ENCODE measurements at regions not wholly inside any gene's neighbourhood (a gene's known extent, or its start where the extent isn't known, plus 50 kb on each side); places are given as distances from the start of the nearest gene placed in this dataset.

DNA sequence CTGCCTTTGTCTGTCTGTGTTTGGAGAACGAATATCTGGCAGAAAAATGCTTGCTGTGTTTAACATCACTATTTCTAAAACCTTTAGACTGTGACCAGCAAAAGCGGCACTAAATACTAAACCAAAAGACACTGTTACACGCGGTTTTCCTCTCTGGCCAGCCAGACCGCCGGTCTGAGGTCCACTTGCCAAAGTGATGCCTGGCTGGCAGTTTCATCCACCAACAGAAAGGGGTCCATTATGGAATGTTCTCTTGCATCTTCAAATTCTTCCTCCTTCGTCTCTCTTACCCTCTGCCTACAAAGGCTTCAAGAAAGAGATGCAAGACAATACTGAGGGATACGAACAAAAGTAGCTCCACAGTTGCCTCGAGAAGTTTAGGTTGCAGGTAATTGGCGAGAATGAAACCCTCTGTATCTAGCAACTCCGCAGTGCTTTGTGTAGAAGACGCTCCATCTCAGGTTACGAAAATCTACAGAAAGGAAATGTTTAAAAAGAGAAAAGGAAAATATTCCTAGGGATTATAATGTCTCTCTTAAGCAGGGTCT, 176.6 kb downstream of the TRIM27 start:
- H3K36me3 ChIP-seq, result no peaks in the 10 kb centered on the region
- H3K27ac ChIP-seq, result no peak overlapping the region
- H3K4me1 ChIP-seq, result no peaks in the 10 kb centered on the region
- H3K9me3 ChIP-seq, result no peaks in the 10 kb centered on the region
- no peak overlapping the region for H3K4me3 ChIP-seq
- intact Hi-C loops (cut with DNase I), result no loop called here
- no peak for DNase-seq (ENCODE audit: extremely low spot score in 2 of 2)
- TF ChIP-seq POLR2AphosphoS5 (IDR thresholded peaks at IDR 0.05; ENCODE audit: insufficient read depth in 1 of 2, low read depth in 1 of 2) (no peak), POLR2A (IDR thresholded peaks at IDR 0.05) (no peak)
- TF ChIP-seq, protein P1, sequence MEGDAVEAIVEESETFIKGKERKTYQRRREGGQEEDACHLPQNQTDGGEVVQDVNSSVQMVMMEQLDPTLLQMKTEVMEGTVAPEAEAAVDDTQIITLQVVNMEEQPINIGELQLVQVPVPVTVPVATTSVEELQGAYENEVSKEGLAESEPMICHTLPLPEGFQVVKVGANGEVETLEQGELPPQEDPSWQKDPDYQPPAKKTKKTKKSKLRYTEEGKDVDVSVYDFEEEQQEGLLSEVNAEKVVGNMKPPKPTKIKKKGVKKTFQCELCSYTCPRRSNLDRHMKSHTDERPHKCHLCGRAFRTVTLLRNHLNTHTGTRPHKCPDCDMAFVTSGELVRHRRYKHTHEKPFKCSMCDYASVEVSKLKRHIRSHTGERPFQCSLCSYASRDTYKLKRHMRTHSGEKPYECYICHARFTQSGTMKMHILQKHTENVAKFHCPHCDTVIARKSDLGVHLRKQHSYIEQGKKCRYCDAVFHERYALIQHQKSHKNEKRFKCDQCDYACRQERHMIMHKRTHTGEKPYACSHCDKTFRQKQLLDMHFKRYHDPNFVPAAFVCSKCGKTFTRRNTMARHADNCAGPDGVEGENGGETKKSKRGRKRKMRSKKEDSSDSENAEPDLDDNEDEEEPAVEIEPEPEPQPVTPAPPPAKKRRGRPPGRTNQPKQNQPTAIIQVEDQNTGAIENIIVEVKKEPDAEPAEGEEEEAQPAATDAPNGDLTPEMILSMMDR (IDR thresholded peaks at IDR 0.05), result no peak
- H3K27me3 ChIP-seq, result no peaks in the 10 kb centered on the region

DNA sequence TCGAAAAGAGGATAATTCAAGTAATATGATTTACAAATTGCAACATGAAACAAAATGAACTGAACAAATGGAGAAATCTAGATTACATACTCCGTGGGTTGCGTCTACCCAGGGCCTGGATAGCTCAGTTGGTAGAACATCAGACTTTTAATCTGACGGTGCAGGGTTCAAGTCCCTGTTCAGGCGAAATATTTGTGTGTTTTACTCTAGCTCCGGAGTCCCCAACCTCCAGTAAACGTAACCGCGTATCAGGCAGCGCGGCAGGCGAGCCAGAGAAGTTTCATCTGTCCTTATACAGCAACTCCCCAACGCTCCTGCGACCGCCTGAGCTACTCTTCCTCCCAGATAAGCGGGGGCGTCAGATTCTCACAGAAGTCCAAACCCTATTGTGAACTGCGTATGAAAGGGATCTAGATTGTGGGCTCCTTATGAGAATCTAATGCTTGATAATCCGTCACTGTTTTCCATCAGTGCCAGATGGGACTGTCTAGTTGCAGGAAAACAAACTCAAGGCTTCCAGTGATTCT, 176.1 kb downstream of the TRIM27 start:
- TF ChIP-seq, protein P1 (IDR thresholded peaks at IDR 0.05), result no peak
- TF ChIP-seq POLR2AphosphoS5 (IDR thresholded peaks at IDR 0.05; ENCODE audit: insufficient read depth in 1 of 2, low read depth in 1 of 2), result no peak
- no peak for TF ChIP-seq POLR2A (IDR thresholded peaks at IDR 0.05)
- H3K9me3 ChIP-seq, result no peaks in the 10 kb centered on the region
- no peaks in the 10 kb centered on the region for H3K27me3 ChIP-seq
- H3K36me3 ChIP-seq, result no peaks in the 10 kb centered on the region
- H3K4me3 ChIP-seq, result no peak overlapping the region
- no peak overlapping the region for H3K27ac ChIP-seq
- intact Hi-C loops (cut with DNase I), result no loop called here
- no peak for DNase-seq (ENCODE audit: extremely low spot score in 2 of 2)
- H3K4me1 ChIP-seq, result no peaks in the 10 kb centered on the region

DNA sequence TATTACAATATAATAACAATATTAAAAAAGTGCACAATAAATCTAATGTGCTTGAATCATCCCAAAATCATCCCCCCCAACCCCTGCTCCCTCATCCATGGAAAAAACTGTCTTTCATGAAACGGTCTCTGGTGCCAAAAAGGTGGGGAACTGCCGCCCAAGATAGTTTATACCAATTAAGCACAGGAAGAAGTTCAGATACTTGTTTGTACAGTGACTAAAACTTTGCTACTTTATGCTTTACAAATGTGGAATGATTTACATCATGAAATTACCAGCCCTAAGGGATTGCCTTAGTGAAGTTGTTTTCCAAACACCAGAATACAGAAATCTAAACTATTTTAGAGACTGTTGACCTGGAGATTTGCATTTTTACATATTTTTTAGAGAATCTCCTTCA, 175.6 kb downstream of the TRIM27 start:
- TF ChIP-seq, protein P1 (IDR thresholded peaks at IDR 0.05), result no peak
- TF ChIP-seq POLR2A (IDR thresholded peaks at IDR 0.05), result no peak
- no peak for TF ChIP-seq POLR2AphosphoS5 (IDR thresholded peaks at IDR 0.05; ENCODE audit: insufficient read depth in 1 of 2, low read depth in 1 of 2)
- Histone ChIP-seq H3K27ac (no peak overlapping the region), H3K4me1 (no peaks in the 10 kb centered on the region), H3K36me3 (no peaks in the 10 kb centered on the region), H3K27me3 (no peaks in the 10 kb centered on the region), H3K4me3 (no peak overlapping the region), H3K9me3 (no peaks in the 10 kb centered on the region)
- DNase-seq (ENCODE audit: extremely low spot score in 2 of 2), result no peak
- intact Hi-C loops (cut with DNase I), result no loop called here

DNA sequence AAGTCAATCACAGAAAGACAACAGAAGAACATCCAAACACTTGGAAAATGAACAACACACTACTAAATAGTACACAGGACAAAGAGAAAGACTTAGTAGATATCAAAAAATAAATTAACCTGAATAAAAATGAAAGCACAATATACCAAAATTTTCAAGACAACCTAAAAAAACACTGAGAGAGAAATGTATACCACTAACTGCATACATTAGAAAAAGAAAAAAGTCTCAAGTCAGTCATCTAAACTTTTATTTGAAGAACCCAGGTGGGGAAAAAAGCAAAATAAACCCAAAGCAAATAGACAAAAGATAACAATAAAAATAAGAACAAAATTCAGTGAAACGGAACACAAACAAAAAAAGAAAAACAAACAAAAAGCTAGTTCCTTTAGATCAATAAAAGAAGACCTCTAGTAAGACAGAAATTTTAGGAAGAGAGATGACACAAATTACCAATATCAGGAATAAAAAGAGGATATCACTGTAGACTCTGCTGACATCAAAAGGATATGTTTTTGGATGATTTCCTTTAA, 172.8 kb downstream of the TRIM27 start:
- Histone ChIP-seq H3K4me1 (no peaks in the 10 kb centered on the region), H3K9me3 (no peaks in the 10 kb centered on the region), H3K4me3 (no peak overlapping the region), H3K27ac (no peak overlapping the region), H3K36me3 (no peaks in the 10 kb centered on the region), H3K27me3 (no peaks in the 10 kb centered on the region)
- TF ChIP-seq POLR2A (IDR thresholded peaks at IDR 0.05) (no peak), POLR2AphosphoS5 (IDR thresholded peaks at IDR 0.05; ENCODE audit: insufficient read depth in 1 of 2, low read depth in 1 of 2) (no peak)
- TF ChIP-seq, protein P1 (IDR thresholded peaks at IDR 0.05), result no peak
- intact Hi-C loops (cut with DNase I), result no loop called here
- no peak for DNase-seq (ENCODE audit: extremely low spot score in 2 of 2)

DNA sequence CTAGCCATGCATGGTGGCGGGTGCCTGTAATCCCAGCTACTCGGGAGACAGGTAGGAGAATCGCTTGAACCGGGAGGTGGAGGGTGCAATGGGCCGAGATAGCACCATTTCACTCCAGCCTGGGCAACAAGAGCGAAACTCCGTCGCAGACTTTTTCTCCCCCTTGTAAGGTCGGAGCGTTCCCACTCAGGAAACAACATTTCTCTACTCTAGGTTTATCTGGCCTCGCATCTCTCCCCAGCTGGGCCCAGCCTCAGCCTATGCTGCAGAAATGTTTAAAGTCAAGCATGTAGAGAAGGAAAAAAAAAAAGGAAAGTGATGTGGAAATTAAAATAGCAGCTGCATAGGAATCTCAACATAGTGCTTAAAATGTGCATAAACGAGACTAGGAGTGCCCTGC, 172.3 kb downstream of the TRIM27 start:
- no peak overlapping the region for H3K27ac ChIP-seq
- no peaks in the 10 kb centered on the region for H3K27me3 ChIP-seq
- TF ChIP-seq POLR2AphosphoS5 (IDR thresholded peaks at IDR 0.05; ENCODE audit: insufficient read depth in 1 of 2, low read depth in 1 of 2), result no peak
- TF ChIP-seq, protein P1 (IDR thresholded peaks at IDR 0.05), result no peak
- no peak for TF ChIP-seq POLR2A (IDR thresholded peaks at IDR 0.05)
- H3K9me3 ChIP-seq, result no peaks in the 10 kb centered on the region
- no peaks in the 10 kb centered on the region for H3K4me1 ChIP-seq
- intact Hi-C loops (cut with DNase I), result no loop called here
- DNase-seq (ENCODE audit: extremely low spot score in 2 of 2), result no peak
- no peak overlapping the region for H3K4me3 ChIP-seq
- no peaks in the 10 kb centered on the region for H3K36me3 ChIP-seq
